ENCODE measurements at regions not wholly inside any gene's neighbourhood (a gene's known extent, or its start where the extent isn't known, plus 50 kb on each side); places are given as distances from the start of the nearest gene placed in this dataset.

GRCh38 chr14:30322819-30323218, 236.1 kb upstream of the G2E3 start:
- TF ChIP-seq TAF1 (IDR thresholded peaks at IDR 0.05; ENCODE audit: borderline replicate concordance, insufficient read depth, low read length) = no peak
- TF ChIP-seq POLR2AphosphoS5 (IDR thresholded peaks at IDR 0.05; ENCODE audit: low read depth, low read length) = no peak
- no peak for TF ChIP-seq SIN3A (IDR thresholded peaks at IDR 0.05; ENCODE audit: borderline replicate concordance, insufficient read depth, low read length)
- no peak for TF ChIP-seq REST (IDR thresholded peaks at IDR 0.05; ENCODE audit: insufficient read depth in 1 of 2, low read depth in 2 of 2, low read length in 2 of 2)
- no peak for TF ChIP-seq FOXP2 (optimal IDR thresholded peaks at IDR 0.05; ENCODE audit: borderline replicate concordance, extremely low read depth, extremely low read length, insufficient read depth)

GRCh38 chr14:30330033-30330432, 228.9 kb upstream of the G2E3 start:
- TF ChIP-seq TAF1 (IDR thresholded peaks at IDR 0.05; ENCODE audit: borderline replicate concordance, insufficient read depth, low read length) (no peak), SIN3A (IDR thresholded peaks at IDR 0.05; ENCODE audit: borderline replicate concordance, insufficient read depth, low read length) (no peak), POLR2AphosphoS5 (IDR thresholded peaks at IDR 0.05; ENCODE audit: low read depth, low read length) (no peak), FOXP2 (optimal IDR thresholded peaks at IDR 0.05; ENCODE audit: borderline replicate concordance, extremely low read depth, extremely low read length, insufficient read depth) (no peak), REST (IDR thresholded peaks at IDR 0.05; ENCODE audit: insufficient read depth in 1 of 2, low read depth in 2 of 2, low read length in 2 of 2) (no peak)

GRCh38 chr14:30330445-30330844, 228.5 kb upstream of the G2E3 start:
- TF ChIP-seq SIN3A (IDR thresholded peaks at IDR 0.05; ENCODE audit: borderline replicate concordance, insufficient read depth, low read length) = no peak
- TF ChIP-seq REST (IDR thresholded peaks at IDR 0.05; ENCODE audit: insufficient read depth in 1 of 2, low read depth in 2 of 2, low read length in 2 of 2) = no peak
- TF ChIP-seq POLR2AphosphoS5 (IDR thresholded peaks at IDR 0.05; ENCODE audit: low read depth, low read length) = no peak
- TF ChIP-seq FOXP2 (optimal IDR thresholded peaks at IDR 0.05; ENCODE audit: borderline replicate concordance, extremely low read depth, extremely low read length, insufficient read depth) = no peak
- no peak for TF ChIP-seq TAF1 (IDR thresholded peaks at IDR 0.05; ENCODE audit: borderline replicate concordance, insufficient read depth, low read length)

- no peak for TF ChIP-seq TAF1 (IDR thresholded peaks at IDR 0.05; ENCODE audit: borderline replicate concordance, insufficient read depth, low read length)
- TF ChIP-seq REST (IDR thresholded peaks at IDR 0.05; ENCODE audit: insufficient read depth in 1 of 2, low read depth in 2 of 2, low read length in 2 of 2) = no peak
- no peak for TF ChIP-seq FOXP2 (optimal IDR thresholded peaks at IDR 0.05; ENCODE audit: borderline replicate concordance, extremely low read depth, extremely low read length, insufficient read depth)
- TF ChIP-seq POLR2AphosphoS5 (IDR thresholded peaks at IDR 0.05; ENCODE audit: low read depth, low read length) = no peak
- TF ChIP-seq SIN3A (IDR thresholded peaks at IDR 0.05; ENCODE audit: borderline replicate concordance, insufficient read depth, low read length) = no peak
Observed at GRCh38 chr14:30331030-30331429, 227.9 kb upstream of the G2E3 start.

GRCh38 chr14:30332374-30332773, 226.6 kb upstream of the G2E3 start:
- TF ChIP-seq FOXP2 (optimal IDR thresholded peaks at IDR 0.05; ENCODE audit: borderline replicate concordance, extremely low read depth, extremely low read length, insufficient read depth) (no peak), REST (IDR thresholded peaks at IDR 0.05; ENCODE audit: insufficient read depth in 1 of 2, low read depth in 2 of 2, low read length in 2 of 2) (no peak), TAF1 (IDR thresholded peaks at IDR 0.05; ENCODE audit: borderline replicate concordance, insufficient read depth, low read length) (no peak)
